DMS114 treated with DMSO at 0.1 percent for 48 hours (cell line): ENCODE measurements at regions not wholly inside any gene's neighbourhood (a gene's known extent, or its start where the extent isn't known, plus 50 kb on each side); places are given as distances from the start of the nearest gene placed in this dataset.
"Not testable (repeated sequence)": the region's sequence is repeated elsewhere in the genome, so short reads cannot be mapped to it uniquely, and the experiment has no call there.

Source experiments
- DNase-seq: peaks from one replicate; lab custom pipeline; 2025; ENCODE audit not compliant: unreplicated experiment; lab: John Stamatoyannopoulos, UW

GRCh38 chr1:117702654-117703053 is 96.8 kb downstream of the TENT5C start:
- no peak for DNase-seq

- no peak for DNase-seq
These were observed 101.5 kb downstream of the TENT5C start for GRCh38 chr1:117707371-117707770.

- DNase-seq: no peak
These were observed 102.7 kb downstream of the TENT5C start for GRCh38 chr1:117708323-117709248.

GRCh38 chr1:117709249-117709691 is 103.4 kb downstream of the TENT5C start:
- DNase-seq: no peak

GRCh38 chr1:117710710-117711109 is 104.9 kb downstream of the TENT5C start:
- no peak for DNase-seq

- DNase-seq: no peak
These were observed 106.8 kb downstream of the TENT5C start for GRCh38 chr1:117712621-117713020.

GRCh38 chr1:117714546-117714945 is 108.7 kb downstream of the TENT5C start:
- no peak for DNase-seq

- not testable (repeated sequence) for DNase-seq
These were observed 110.2 kb downstream of the TENT5C start for GRCh38 chr1:117716030-117716429.

- DNase-seq: not testable (repeated sequence)
These were observed 112.1 kb downstream of the TENT5C start for GRCh38 chr1:117717980-117718379.

- DNase-seq: not testable (repeated sequence)
These were observed 112.7 kb downstream of the TENT5C start for GRCh38 chr1:117718596-117718995.

GRCh38 chr1:117719004-117719403 is 113.2 kb downstream of the TENT5C start:
- no peak for DNase-seq

GRCh38 chr1:117732065-117732797 is 126.4 kb downstream of the TENT5C start:
- no peak for DNase-seq

GRCh38 chr1:117732956-117733355 is 127.1 kb downstream of the TENT5C start:
- no peak for DNase-seq

- DNase-seq: no peak
These were observed 128.6 kb downstream of the TENT5C start for GRCh38 chr1:117734403-117734802.

- no peak for DNase-seq
These were observed 129.5 kb downstream of the TENT5C start for GRCh38 chr1:117735045-117735992.

GRCh38 chr1:117739504-117739903 is 133.7 kb downstream of the TENT5C start:
- no peak for DNase-seq

- no peak for DNase-seq
These were observed 134.6 kb downstream of the TENT5C start for GRCh38 chr1:117740496-117740895.

- DNase-seq: not testable (repeated sequence)
These were observed 140.7 kb downstream of the TENT5C start for GRCh38 chr1:117746565-117746964.

GRCh38 chr1:117747605-117748004 is 141.8 kb downstream of the TENT5C start:
- no peak for DNase-seq

GRCh38 chr1:117751321-117751720 is 145.5 kb downstream of the TENT5C start:
- no peak for DNase-seq

- DNase-seq: no peak
These were observed 146.8 kb downstream of the TENT5C start for GRCh38 chr1:117752661-117753060.
